H9 (cell line): ENCODE measurements at regions not wholly inside any gene's neighbourhood (a gene's known extent, or its start where the extent isn't known, plus 50 kb on each side); places are given as distances from the start of the nearest gene placed in this dataset.

ENCODE experiments used
- DNase-seq: peaks from one replicate; pipeline ENCODE4 v3.0.0-alpha.2; 2017
- H2AFZ ChIP-seq: one replicate; pipeline ENCODE4 v1.6.1; 2013; ENCODE audit warnings: mild to moderate bottlenecking, low read length, control low read depth, moderate library complexity
- H2AK5ac ChIP-seq: 2 replicates; pipeline ENCODE4 v1.6.1; 2013; ENCODE audit warnings: low read length, control low read depth, mixed read lengths; ENCODE audit not compliant: insufficient read length
- H2BK120ac ChIP-seq: one replicate; pipeline ENCODE4 v1.6.1; 2013; ENCODE audit warnings: low read depth, mild to moderate bottlenecking, low read length, control low read depth, inconsistent platforms; ENCODE audit not compliant: poor library complexity, severe bottlenecking
- H2BK12ac ChIP-seq: 2 replicates; pipeline ENCODE4 v1.6.1; 2013; ENCODE audit warnings: low read length, control low read depth, mixed read lengths, low read depth; ENCODE audit not compliant: insufficient read length
- H2BK15ac ChIP-seq: 2 replicates; pipeline ENCODE4 v1.6.1; 2013; ENCODE audit warnings: low read depth, low read length, control low read depth
- H2BK20ac ChIP-seq: one replicate; pipeline ENCODE4 v1.6.1; 2013; ENCODE audit warnings: low read depth, mild to moderate bottlenecking, low read length, control low read depth, inconsistent platforms; ENCODE audit not compliant: poor library complexity, severe bottlenecking
- H2BK5ac ChIP-seq: 2 replicates; pipeline ENCODE4 v1.6.1; 2013; ENCODE audit warnings: low read length, control low read depth, mixed read lengths; ENCODE audit not compliant: insufficient read length
- H3K14ac ChIP-seq: 2 replicates; pipeline ENCODE4 v1.6.1; 2013; ENCODE audit warnings: low read length, control low read depth; ENCODE audit not compliant: insufficient read depth
- H3K18ac ChIP-seq: 2 replicates; pipeline ENCODE4 v1.6.1; 2013; ENCODE audit warnings: low read depth, mild to moderate bottlenecking, mixed read lengths, low read length, control low read depth; ENCODE audit not compliant: insufficient read length
- H3K23ac ChIP-seq: 2 replicates; pipeline ENCODE4 v1.6.1; 2013; ENCODE audit warnings: low read length, control low read depth, mixed read lengths, low read depth; ENCODE audit not compliant: insufficient read length
- H3K23me2 ChIP-seq: 2 replicates; pipeline ENCODE4 v1.6.1; 2013; ENCODE audit warnings: low read depth, mild to moderate bottlenecking, mixed read lengths, low read length, control low read depth; ENCODE audit not compliant: insufficient read length, poor library complexity, severe bottlenecking
- H3K27ac ChIP-seq: 2 replicates; pipeline ENCODE4 v1.5.1; 2013; ENCODE audit warnings: low read length, control low read depth, mixed read lengths, low read depth; ENCODE audit not compliant: insufficient read length
- H3K27me3 ChIP-seq: 2 replicates; pipeline ENCODE4 v1.6.1; 2013; ENCODE audit warnings: low read length, control low read depth, inconsistent platforms; ENCODE audit not compliant: insufficient read depth
- H3K4ac ChIP-seq: 2 replicates; pipeline ENCODE4 v1.6.1; 2013; ENCODE audit warnings: low read depth, mild to moderate bottlenecking, control low read depth, inconsistent platforms, low read length, moderate library complexity
- H3K4me1 ChIP-seq: 2 replicates; pipeline ENCODE4 v1.6.1; 2013; ENCODE audit warnings: low read length, control low read depth, inconsistent platforms; ENCODE audit not compliant: insufficient read depth
- H3K4me2 ChIP-seq: 2 replicates; pipeline ENCODE4 v1.6.1; 2013; ENCODE audit warnings: low read length, control low read depth, mixed read lengths; ENCODE audit not compliant: insufficient read length, insufficient read depth
- H3K56ac ChIP-seq: 2 replicates; pipeline ENCODE4 v1.6.1; 2013; ENCODE audit warnings: low read depth, mild to moderate bottlenecking, mixed read lengths, low read length, control low read depth; ENCODE audit not compliant: insufficient read length
- H3K79me1 ChIP-seq: 2 replicates; pipeline ENCODE4 v1.6.1; 2013; ENCODE audit warnings: low read depth, mild to moderate bottlenecking, moderate library complexity, low read length, control low read depth, inconsistent platforms; ENCODE audit not compliant: insufficient read depth, poor library complexity, severe bottlenecking
- H3K79me2 ChIP-seq: 2 replicates; pipeline ENCODE4 v1.6.1; 2013; ENCODE audit warnings: low read length, control low read depth, inconsistent platforms; ENCODE audit not compliant: insufficient read depth
- H3K9ac ChIP-seq: 2 replicates; pipeline ENCODE4 v1.6.1; 2013; ENCODE audit warnings: low read length, control low read depth, mixed read lengths; ENCODE audit not compliant: insufficient read length; ENCODE audit errors: extremely low read depth
- H3K9me3 ChIP-seq: one replicate; pipeline ENCODE4 v1.6.1; 2013; ENCODE audit warnings: low read depth, low read length, inconsistent platforms; ENCODE audit not compliant: control insufficient read depth
- H3T11ph ChIP-seq: one replicate; pipeline ENCODE4 v1.6.1; 2013; ENCODE audit warnings: mild to moderate bottlenecking, low read length, control low read depth, inconsistent platforms
- H4K20me1 ChIP-seq: one replicate; pipeline ENCODE4 v1.6.1; 2013; ENCODE audit not compliant: control insufficient read depth, insufficient read length, insufficient read depth
- H4K5ac ChIP-seq: 2 replicates; pipeline ENCODE4 v1.6.1; 2013; ENCODE audit warnings: low read depth, mild to moderate bottlenecking, mixed read lengths, low read length, control low read depth; ENCODE audit not compliant: insufficient read length
- H4K8ac ChIP-seq: replicated peaks from 2 replicates; pipeline ENCODE4 v1.6.1; 2013; ENCODE audit warnings: low read length, control low read depth, mixed read lengths, low read depth; ENCODE audit not compliant: insufficient read length
- H4K91ac ChIP-seq: 2 replicates; pipeline ENCODE4 v1.6.1; 2013; ENCODE audit warnings: low read depth, mild to moderate bottlenecking, moderate library complexity, mixed read lengths, low read length, control low read depth; ENCODE audit not compliant: insufficient read length
- H3K27ac Mint-ChIP-seq, 3 experiments: 2 replicates in 2 of 3; 3 replicates in 1 of 3; pipeline ENCODE4 v1.8.0; 2020 to 2021; ENCODE audit warnings: mixed read lengths in 3 of 3, mild to moderate bottlenecking in 1 of 3, moderate library complexity in 1 of 3
- H3K27me3 Mint-ChIP-seq: 2 replicates; pipeline ENCODE4 v1.8.0; 2021; ENCODE audit warnings: low read depth, mild to moderate bottlenecking, moderate library complexity, mixed read lengths
- H3K36me3 Mint-ChIP-seq, 3 experiments: 2 replicates in 2 of 3; 3 replicates in 1 of 3; pipeline ENCODE4 v1.8.0; 2020 to 2021; ENCODE audit warnings: low read depth in 3 of 3, mixed read lengths in 3 of 3; ENCODE audit not compliant: insufficient read depth in 1 of 3
- H3K4me1 Mint-ChIP-seq, 2 experiments: 2 replicates each; pipeline ENCODE4 v1.8.0; 2020; ENCODE audit warnings: mixed read lengths in 2 of 2
- H3K4me3 Mint-ChIP-seq, 2 experiments: 2 replicates in 1 of 2; 3 replicates in 1 of 2; pipeline ENCODE4 v1.8.0; 2020 to 2021; ENCODE audit warnings: mild to moderate bottlenecking in 2 of 2, mixed read lengths in 2 of 2, moderate library complexity in 1 of 2
- H3K9me3 Mint-ChIP-seq, 2 experiments: 2 replicates in 1 of 2; 3 replicates in 1 of 2; pipeline ENCODE4 v1.8.0; 2020; ENCODE audit warnings: mild to moderate bottlenecking in 2 of 2, mixed read lengths in 2 of 2, moderate library complexity in 1 of 2
- WGBS: extraction: QIAGEN DNeasy Blood & Tissue Kit; methylation state at CpG from one replicate; pipeline ENCODE4 v1.1.7; 2013; ENCODE audit warnings: missing lambda C conversion rate, low lambda C conversion rate, mixed read lengths; ENCODE audit not compliant: insufficient read length; ENCODE audit errors: extremely low coverage; 5-methylcytosine and 5-hydroxymethylcytosine counted together
- TF ChIP-seq, protein P1 (sequence below): fragments of 200-600 bp; sonication (generic); conservative IDR thresholded peaks from 3 replicates; pipeline ENCODE4 v1.8.0; 2021; ENCODE audit warnings: antibody characterized with exemption, mild to moderate bottlenecking

- H2BK12ac ChIP-seq: no peak overlapping the region
- Mint-ChIP-seq H3K4me1 (peaks cover 14 to 16% of the 10 kb centered on the region in 2 experiments), H3K9me3 (peaks cover 8 to 19% of the 10 kb centered on the region in 2 experiments; a peak in 4 of 5 replicates), H3K4me3 (no peak overlapping the region), H3K36me3 (peaks cover 19 to 21% (median 21%) of the 10 kb centered on the region in 3 experiments), H3K27me3 (no peaks in the 10 kb centered on the region), H3K27ac (no peak overlapping the region)
- H3K4me2 ChIP-seq: no peak overlapping the region
- no peak for DNase-seq
- TF ChIP-seq, protein P1, sequence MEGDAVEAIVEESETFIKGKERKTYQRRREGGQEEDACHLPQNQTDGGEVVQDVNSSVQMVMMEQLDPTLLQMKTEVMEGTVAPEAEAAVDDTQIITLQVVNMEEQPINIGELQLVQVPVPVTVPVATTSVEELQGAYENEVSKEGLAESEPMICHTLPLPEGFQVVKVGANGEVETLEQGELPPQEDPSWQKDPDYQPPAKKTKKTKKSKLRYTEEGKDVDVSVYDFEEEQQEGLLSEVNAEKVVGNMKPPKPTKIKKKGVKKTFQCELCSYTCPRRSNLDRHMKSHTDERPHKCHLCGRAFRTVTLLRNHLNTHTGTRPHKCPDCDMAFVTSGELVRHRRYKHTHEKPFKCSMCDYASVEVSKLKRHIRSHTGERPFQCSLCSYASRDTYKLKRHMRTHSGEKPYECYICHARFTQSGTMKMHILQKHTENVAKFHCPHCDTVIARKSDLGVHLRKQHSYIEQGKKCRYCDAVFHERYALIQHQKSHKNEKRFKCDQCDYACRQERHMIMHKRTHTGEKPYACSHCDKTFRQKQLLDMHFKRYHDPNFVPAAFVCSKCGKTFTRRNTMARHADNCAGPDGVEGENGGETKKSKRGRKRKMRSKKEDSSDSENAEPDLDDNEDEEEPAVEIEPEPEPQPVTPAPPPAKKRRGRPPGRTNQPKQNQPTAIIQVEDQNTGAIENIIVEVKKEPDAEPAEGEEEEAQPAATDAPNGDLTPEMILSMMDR: no peak
- H3K23me2 ChIP-seq: no peaks in the 10 kb centered on the region
- no peaks in the 10 kb centered on the region for H3K9me3 ChIP-seq
- H2AK5ac ChIP-seq: no peak overlapping the region
- no peak overlapping the region for H3K18ac ChIP-seq
- H3K14ac ChIP-seq: no peak overlapping the region
- no peak overlapping the region for H4K8ac ChIP-seq
- no peak overlapping the region for H3K4ac ChIP-seq
- H4K5ac ChIP-seq: no peak overlapping the region
- H3K79me1 ChIP-seq: no peaks in the 10 kb centered on the region
- H2BK15ac ChIP-seq: no peak overlapping the region
- H3K56ac ChIP-seq: no peak overlapping the region
- H2AFZ ChIP-seq: no peak overlapping the region
- H3K27me3 ChIP-seq: no peaks in the 10 kb centered on the region
- H3K79me2 ChIP-seq: no peaks in the 10 kb centered on the region
- H3K9ac ChIP-seq: no peak overlapping the region
- no peak overlapping the region for H2BK20ac ChIP-seq
- no CpG with 5 or more reads among the region's 3 CpGs for WGBS
- no peak overlapping the region for H3T11ph ChIP-seq
- H2BK5ac ChIP-seq: no peak overlapping the region
- H2BK120ac ChIP-seq: no peak overlapping the region
- no peak overlapping the region for H3K27ac ChIP-seq
- H4K91ac ChIP-seq: no peak overlapping the region
- H3K23ac ChIP-seq: no peak overlapping the region
- no peaks in the 10 kb centered on the region; the same call in 1 of the 2 replicates for H3K4me1 ChIP-seq
- H4K20me1 ChIP-seq: no peaks in the 10 kb centered on the region
Measured at GRCh38 chr6:141498977-141499376, 633.7 kb upstream of the GJE1 start.
